K562 (cell line): ENCODE measurements at regions not wholly inside any gene's neighbourhood (a gene's known extent, or its start where the extent isn't known, plus 50 kb on each side); places are given as distances from the start of the nearest gene placed in this dataset.

Experiments
- ARID3A ChIP-seq: IDR thresholded peaks from 2 replicates; pipeline ENCODE4 v1.6.1; 2012; ENCODE audit warnings: low read depth, low read length, improper control_type of control experiment, borderline replicate concordance
- FOXA3 ChIP-seq, 2 experiments: fragments of 450-650 bp in 1 of 2; sonication (generic) in 1 of 2; formaldehyde crosslinking; IDR thresholded peaks in 1 of 2; conservative IDR thresholded peaks in 1 of 2; 2 replicates each; pipeline versions ENCODE4 v1.4.0 to v1.8.0; 2020 to 2022; ENCODE audit warnings: mild to moderate bottlenecking in 2 of 2, missing genetic modification reagents in 1 of 2
- HDAC2 ChIP-seq: fragments of 450-650 bp; IDR thresholded peaks from 2 replicates; pipeline ENCODE4 v1.6.1; 2016; ENCODE audit warnings: mild to moderate bottlenecking
- HMG20B ChIP-seq: fragments of 250-450 bp; sonication (Bioruptor Pico); IDR thresholded peaks from 2 replicates; pipeline ENCODE4 v1.5.0; 2021; ENCODE audit warnings: mild to moderate bottlenecking
- ZBTB34 ChIP-seq: fragments of 250-450 bp; sonication (Bioruptor Pico); IDR thresholded peaks from 2 replicates; pipeline ENCODE4 v1.8.0; 2021; ENCODE audit warnings: mild to moderate bottlenecking, moderate library complexity

DNA sequence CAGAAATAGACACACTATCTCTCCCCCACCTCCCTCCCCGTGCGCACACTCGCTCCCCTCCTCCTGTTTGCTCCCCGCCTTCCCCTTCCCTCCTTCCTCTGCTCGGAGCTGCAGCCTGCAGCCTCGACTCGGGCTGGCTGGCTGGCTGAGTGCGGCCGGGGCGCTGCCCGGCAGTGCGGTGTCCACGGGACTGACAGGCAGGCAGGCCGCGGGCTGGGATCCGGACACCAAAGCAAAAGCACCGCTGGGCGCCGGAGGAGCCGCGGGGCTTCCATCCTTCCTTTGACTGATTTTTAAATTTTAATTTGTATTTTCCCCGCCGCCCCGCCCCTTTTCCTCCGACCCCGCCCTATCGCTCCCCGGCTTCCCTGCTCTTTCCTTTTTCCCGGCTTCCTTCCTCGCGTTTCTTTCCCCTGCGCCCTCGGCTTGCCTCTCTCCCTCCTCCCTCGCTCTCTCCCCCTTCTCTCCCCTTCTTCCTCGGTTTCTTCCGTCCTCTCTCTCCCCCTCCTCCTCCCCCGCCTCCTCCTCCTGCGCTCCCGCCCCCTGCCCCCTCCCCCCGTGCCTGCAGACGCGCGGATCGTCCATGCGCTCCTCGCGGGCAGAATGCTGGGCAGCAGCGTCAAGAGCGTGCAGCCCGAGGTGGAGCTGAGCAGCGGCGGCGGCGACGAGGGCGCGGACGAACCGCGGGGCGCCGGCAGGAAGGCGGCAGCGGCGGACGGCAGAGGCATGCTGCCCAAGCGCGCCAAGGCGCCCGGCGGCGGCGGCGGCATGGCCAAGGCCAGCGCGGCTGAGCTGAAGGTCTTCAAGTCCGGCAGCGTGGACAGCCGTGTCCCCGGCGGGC, 109.4 kb downstream of the NAV1 start (continued):
- TF ChIP-seq ZBTB34 (no peak), ARID3A (no peak), HMG20B (CRISPR knock-in tag) (no peak), HDAC2 (no peak), FOXA3 (CRISPR knock-in tag; conservative IDR thresholded peaks at IDR 0.05 in 1 of 2, IDR thresholded peaks at IDR 0.05 in 1 of 2) (no peak)
